ENCODE measurements at regions not wholly inside any gene's neighbourhood (a gene's known extent, or its start where the extent isn't known, plus 50 kb on each side); places are given as distances from the start of the nearest gene placed in this dataset.

DNA sequence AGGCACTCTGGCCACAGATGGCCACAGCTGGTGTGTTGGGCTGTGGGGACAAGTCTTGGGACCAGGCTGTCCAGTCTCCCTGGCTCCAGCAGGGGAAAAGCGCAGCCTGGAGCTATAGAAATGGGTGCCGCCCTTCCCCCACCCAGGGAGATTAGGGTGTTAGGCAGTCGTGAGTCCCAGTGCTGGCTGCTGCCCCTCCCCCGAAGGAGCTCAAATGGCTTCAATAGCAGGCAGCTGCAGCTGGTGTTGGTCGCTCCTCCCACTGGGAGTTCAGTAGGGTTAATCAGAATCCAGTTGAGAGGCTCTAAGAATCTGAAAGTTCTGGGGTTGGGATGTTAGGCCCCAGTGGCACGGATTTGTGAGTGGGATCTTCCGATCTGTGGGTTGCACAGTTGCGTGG, 595.6 kb upstream of the PKN2 start:
- TF ChIP-seq TAF1 (IDR thresholded peaks at IDR 0.05; ENCODE audit: low read depth, low read length) (no peak), POLR2A (IDR thresholded peaks at IDR 0.05; ENCODE audit: low read depth, low read length) (no peak), SPI1 (IDR thresholded peaks at IDR 0.05; ENCODE audit: low read depth, low read length) (no peak), POLR2AphosphoS5 (IDR thresholded peaks at IDR 0.05; ENCODE audit: low read depth, low read length) (no peak), POU2F2 (IDR thresholded peaks at IDR 0.05; ENCODE audit: low read depth, low read length) (no peak), PAX5 (IDR thresholded peaks at IDR 0.05; ENCODE audit: insufficient read depth, low read length, severe bottlenecking) (no peak)
